ENCODE measurements at regions not wholly inside any gene's neighbourhood (a gene's known extent, or its start where the extent isn't known, plus 50 kb on each side); places are given as distances from the start of the nearest gene placed in this dataset.
A peak's percentile ranks its signal among the peaks of the same experiment; 100 is the strongest.

- BruUV-seq (replicated peaks): no TSS peak
- dilution Hi-C loops (cut with HindIII; ENCODE audit: low sequenced_read_pairs, unreplicated experiment): no loop called here
- H3K27ac ChIP-seq (ENCODE audit: insufficient read depth, low read length): no peak overlapping the region
Observed at GRCh38 chr6:85394853-85395538, 54.9 kb upstream of the NT5E start.

More at GRCh38 chr6:85394853-85395538, 54.9 kb upstream of the NT5E start:
- Histone ChIP-seq H3K36me3 (ENCODE audit: control insufficient read depth, insufficient read depth, low read length) (no peaks in the 10 kb centered on the region), H4K20me1 (ENCODE audit: insufficient read depth, low read length) (no peaks in the 10 kb centered on the region), H3K4me3 (ENCODE audit: insufficient read depth, low read depth, low read length) (no peak overlapping the region), H3K4me2 (ENCODE audit: low read depth, low read length) (no peak overlapping the region), H4K5ac (ENCODE audit: low read depth, low read length) (no peak overlapping the region), H3K56ac (ENCODE audit: extremely low read depth, insufficient read depth, low read length) (no peak overlapping the region), H3K14ac (replicated peaks; ENCODE audit: low read depth, low read length) (no peak overlapping the region), H3K4me1 (ENCODE audit: control insufficient read depth, insufficient read depth, low read length) (peaks cover 9% of the 10 kb centered on the region), H3K18ac (ENCODE audit: low read depth, low read length) (no peak overlapping the region), H2BK20ac (ENCODE audit: low read depth, low read length) (no peak overlapping the region), H2BK5ac (ENCODE audit: low read depth, low read length, poor library complexity, severe bottlenecking) (no peak overlapping the region), H3K23ac (ENCODE audit: low read depth, low read length) (no peak overlapping the region), H4K8ac (ENCODE audit: low read depth in 2 of 2, low read length in 2 of 2) (no peak overlapping the region), H3K4ac (ENCODE audit: low read depth, low read length) (no peak overlapping the region), H3K9me3 (ENCODE audit: control insufficient read depth, insufficient read depth, low read length) (0 out of 2 replicates have a peak, but pooled peaks cover 3% of the 10 kb centered on the region), H2AFZ (replicated peaks; ENCODE audit: low read length, poor library complexity) (peak overlapping the region; percentile 34), H4K91ac (ENCODE audit: insufficient read depth, low read depth, low read length) (no peak overlapping the region), H3K27me3 (ENCODE audit: control insufficient read depth, insufficient read depth, low read length) (no peaks in the 10 kb centered on the region), H3K9ac (ENCODE audit: low read depth, low read length) (no peak overlapping the region), H3K9me1 (ENCODE audit: insufficient read depth, low read length) (peaks cover 5% of the 10 kb centered on the region; the same call in 1 of the 2 replicates), H2BK120ac (ENCODE audit: low read depth, low read length) (no peak overlapping the region), H2AK5ac (ENCODE audit: low read depth, low read length) (no peak overlapping the region; the same call in 1 of the 2 replicates), H3K79me1 (ENCODE audit: low read depth in 1 of 2, low read length in 2 of 2) (no peaks in the 10 kb centered on the region), H2AK9ac (replicated peaks; ENCODE audit: low read depth, low read length, poor library complexity) (no peak overlapping the region), H2BK15ac (ENCODE audit: low read depth, low read length) (peak overlapping the region; percentile 20; the same call in 1 of the 3 replicates)
- TF ChIP-seq MXI1 (IDR thresholded peaks at IDR 0.05; ENCODE audit: borderline replicate concordance, low read depth, low read length) (no peak), BHLHE40 (IDR thresholded peaks at IDR 0.05; ENCODE audit: low read depth, low read length) (no peak)
- ATAC-seq (ENCODE audit: low read depth) (peak; percentile 34; the same call in 1 of the 2 replicates), DNase-seq (peak; percentile 47)
- in situ Hi-C loops (cut with MboI; ENCODE audit: low sequenced_read_pairs) (no loop called here), intact Hi-C loops (cut with micrococcal nuclease) (no loop called here)
- 89% methylated on average over 1 of the region's 1 CpG; no CpG with 5 or more reads in 1 of the 2 experiments for WGBS, 2 experiments (ENCODE audit: extremely low coverage in 2 of 2, insufficient read length in 1 of 2)
- POLR2A ChIA-PET (ENCODE audit: unreplicated experiment): no interaction called here
- CTCF ChIA-PET: no interaction called here

Data from IMR-90 (cell line).